ENCODE measurements at regions not wholly inside any gene's neighbourhood (a gene's known extent, or its start where the extent isn't known, plus 50 kb on each side); places are given as distances from the start of the nearest gene placed in this dataset.

GRCh38 chr20:12394786-12395185, 477.1 kb downstream of the BTBD3 start:
- no peak overlapping the region for H3K27ac Mint-ChIP-seq

GRCh38 chr20:12395353-12395752, 477.7 kb downstream of the BTBD3 start:
- H3K27ac Mint-ChIP-seq: no peak overlapping the region
- no peaks in the 10 kb centered on the region for H3K36me3 Mint-ChIP-seq (ENCODE audit: low read depth)
- DNase-seq: no peak
- peaks cover 21% of the 10 kb centered on the region for H3K9me3 Mint-ChIP-seq
- POLR2A ChIA-PET: no interaction called here
- no peak overlapping the region for H3K4me3 Mint-ChIP-seq
- no peaks in the 10 kb centered on the region for H3K27me3 Mint-ChIP-seq
- CTCF ChIA-PET: no interaction called here
- H3K4me1 Mint-ChIP-seq: no peaks in the 10 kb centered on the region

More at GRCh38 chr20:12394786-12395185, 477.1 kb downstream of the BTBD3 start:
- no peak for DNase-seq
- Mint-ChIP-seq H3K27me3 (no peaks in the 10 kb centered on the region), H3K36me3 (ENCODE audit: low read depth) (no peaks in the 10 kb centered on the region), H3K9me3 (peaks cover 25% of the 10 kb centered on the region), H3K4me1 (no peaks in the 10 kb centered on the region), H3K4me3 (no peak overlapping the region)
- ChIA-PET POLR2A (no interaction called here), CTCF (no interaction called here)

DNA sequence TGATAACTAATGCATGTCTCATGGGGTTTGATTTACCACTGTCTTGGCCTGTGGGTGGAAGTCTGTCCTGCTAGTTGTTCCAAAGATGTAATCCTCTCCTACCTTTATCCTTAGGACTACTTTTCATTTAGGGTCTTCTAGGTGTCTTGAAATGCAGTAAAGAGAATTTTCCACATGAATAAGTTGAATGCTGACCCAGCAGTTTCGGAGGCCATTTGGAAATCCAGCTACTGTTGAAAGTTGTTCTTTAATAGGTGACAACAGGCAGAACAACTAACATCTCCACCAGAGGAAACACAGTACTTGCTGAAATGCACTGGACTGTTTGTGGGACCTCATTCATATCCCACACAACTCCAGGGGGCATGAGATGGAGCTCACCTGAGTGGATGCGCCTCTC, 478.1 kb downstream of the BTBD3 start:
- Mint-ChIP-seq H3K36me3 (ENCODE audit: low read depth) (no peaks in the 10 kb centered on the region), H3K27me3 (no peaks in the 10 kb centered on the region), H3K4me1 (no peaks in the 10 kb centered on the region), H3K27ac (no peak overlapping the region), H3K9me3 (peaks cover 19% of the 10 kb centered on the region), H3K4me3 (no peak overlapping the region)
- no peak for DNase-seq
- ChIA-PET CTCF (no interaction called here), POLR2A (no interaction called here)

- Mint-ChIP-seq H3K4me3 (no peak overlapping the region), H3K4me1 (no peaks in the 10 kb centered on the region), H3K27ac (no peak overlapping the region), H3K9me3 (peaks cover 13% of the 10 kb centered on the region), H3K27me3 (no peaks in the 10 kb centered on the region), H3K36me3 (ENCODE audit: low read depth) (no peaks in the 10 kb centered on the region)
- CTCF ChIA-PET: no interaction called here
- DNase-seq: no peak
- POLR2A ChIA-PET: no interaction called here
Measured at GRCh38 chr20:12399110-12399836, 481.6 kb downstream of the BTBD3 start.

GRCh38 chr20:12404941-12405340, 487.2 kb downstream of the BTBD3 start:
- CTCF ChIA-PET: no interaction called here
- H3K4me3 Mint-ChIP-seq: no peak overlapping the region
- no peak overlapping the region for H3K27ac Mint-ChIP-seq

GRCh38 chr20:12406978-12407377, 489.3 kb downstream of the BTBD3 start:
- DNase-seq: no peak
- H3K9me3 Mint-ChIP-seq: peaks cover 25% of the 10 kb centered on the region
- CTCF ChIA-PET: no interaction called here
- no peaks in the 10 kb centered on the region for H3K27me3 Mint-ChIP-seq
- H3K4me3 Mint-ChIP-seq: no peak overlapping the region
- no peak overlapping the region for H3K27ac Mint-ChIP-seq
- H3K4me1 Mint-ChIP-seq: no peaks in the 10 kb centered on the region
- POLR2A ChIA-PET: no interaction called here
- H3K36me3 Mint-ChIP-seq (ENCODE audit: low read depth): no peaks in the 10 kb centered on the region

More at GRCh38 chr20:12404941-12405340, 487.2 kb downstream of the BTBD3 start:
- DNase-seq: no peak
- Mint-ChIP-seq H3K27me3 (no peaks in the 10 kb centered on the region), H3K36me3 (ENCODE audit: low read depth) (no peaks in the 10 kb centered on the region), H3K9me3 (peaks cover 25% of the 10 kb centered on the region), H3K4me1 (no peaks in the 10 kb centered on the region)
- POLR2A ChIA-PET: no interaction called here

DNA sequence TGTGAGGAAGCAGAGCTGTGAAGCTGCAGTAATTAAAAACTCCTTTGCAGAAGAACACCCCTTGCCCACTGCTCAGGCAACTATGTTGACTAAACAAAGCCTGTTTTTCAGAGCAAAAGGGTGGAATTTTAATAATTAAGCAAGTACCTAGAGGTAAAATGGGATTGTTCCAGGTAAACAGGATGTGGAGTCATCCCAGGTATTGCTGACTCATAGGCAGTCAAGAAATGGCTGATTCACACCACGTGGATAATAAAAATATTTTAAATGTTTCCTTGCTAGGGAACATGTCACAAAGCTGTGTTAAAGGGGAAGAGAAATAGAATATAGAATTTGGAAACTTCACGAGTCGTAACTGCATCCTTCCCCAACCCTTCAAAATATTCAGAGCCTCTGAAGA, 491.8 kb downstream of the BTBD3 start:
- Mint-ChIP-seq H3K27ac (no peak overlapping the region), H3K4me1 (no peaks in the 10 kb centered on the region), H3K9me3 (peaks cover 22% of the 10 kb centered on the region), H3K36me3 (ENCODE audit: low read depth) (no peaks in the 10 kb centered on the region), H3K27me3 (no peaks in the 10 kb centered on the region), H3K4me3 (no peak overlapping the region)
- DNase-seq: no peak
- ChIA-PET POLR2A (no interaction called here), CTCF (no interaction called here)

DNA sequence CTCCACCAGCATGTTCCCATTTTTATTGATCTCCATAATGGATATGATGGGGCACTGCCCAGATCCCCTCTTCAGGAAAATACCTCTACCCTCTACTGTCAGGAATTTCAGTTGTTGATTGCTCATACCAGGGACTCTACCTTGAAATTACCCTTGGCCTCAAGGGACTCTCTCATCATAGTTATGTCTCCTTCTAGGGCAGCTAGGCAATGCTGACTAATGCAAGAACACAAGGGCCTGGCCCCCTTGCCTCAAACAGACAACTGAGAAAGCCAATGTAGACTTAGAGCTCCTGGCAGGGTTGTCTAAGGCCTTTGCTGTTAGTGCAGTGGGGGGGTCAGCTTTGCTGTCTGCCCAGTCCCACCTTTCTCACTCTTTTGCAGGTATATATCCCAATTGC, 493.1 kb downstream of the BTBD3 start:
- Mint-ChIP-seq H3K36me3 (ENCODE audit: low read depth) (no peaks in the 10 kb centered on the region), H3K9me3 (peaks cover 25% of the 10 kb centered on the region), H3K27ac (no peak overlapping the region), H3K4me1 (no peaks in the 10 kb centered on the region), H3K27me3 (no peaks in the 10 kb centered on the region), H3K4me3 (no peak overlapping the region)
- ChIA-PET CTCF (no interaction called here), POLR2A (no interaction called here)
- DNase-seq: no peak

DNA sequence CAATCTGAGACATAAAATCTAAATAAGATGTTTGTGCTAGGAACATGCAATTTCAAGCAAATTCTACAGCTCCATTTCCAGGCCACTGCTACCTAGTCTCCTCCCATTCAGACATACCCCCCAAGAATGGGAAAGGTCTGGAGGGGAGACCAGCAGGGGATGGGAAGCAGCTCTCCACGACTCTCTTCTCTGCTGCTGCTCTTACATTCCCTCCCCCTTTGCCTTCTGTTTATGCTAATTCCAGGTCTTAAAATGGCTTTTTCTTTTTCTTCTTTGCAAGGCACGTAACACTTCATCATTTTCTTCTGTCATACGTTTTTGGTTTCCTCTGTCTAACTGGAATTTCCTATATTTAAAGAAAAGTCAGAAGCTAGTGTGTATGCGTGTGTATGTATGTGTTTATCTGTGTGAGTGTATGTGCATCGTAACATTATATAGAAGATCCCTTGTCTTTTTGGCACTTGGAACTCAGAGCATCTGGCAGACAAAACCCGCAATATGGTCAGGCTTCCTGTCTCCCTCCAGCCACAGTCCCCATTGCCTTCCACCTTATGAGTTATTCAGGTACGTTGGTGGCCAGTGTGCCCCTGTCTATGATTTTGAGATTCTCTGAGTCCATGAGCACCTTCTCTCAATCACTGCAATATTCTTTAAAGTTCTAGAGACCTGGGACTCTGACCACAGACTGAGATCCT, 493.7 kb downstream of the BTBD3 start:
- ChIA-PET POLR2A (no interaction called here), CTCF (no interaction called here)
- Mint-ChIP-seq H3K4me1 (no peaks in the 10 kb centered on the region), H3K27ac (no peak overlapping the region), H3K36me3 (ENCODE audit: low read depth) (no peaks in the 10 kb centered on the region), H3K9me3 (peaks cover 27% of the 10 kb centered on the region), H3K27me3 (no peaks in the 10 kb centered on the region), H3K4me3 (no peak overlapping the region)
- DNase-seq: no peak

- H3K4me3 Mint-ChIP-seq: no peak overlapping the region
- POLR2A ChIA-PET: no interaction called here
- no peak overlapping the region for H3K27ac Mint-ChIP-seq
- DNase-seq: no peak
- H3K4me1 Mint-ChIP-seq: no peaks in the 10 kb centered on the region
- no peaks in the 10 kb centered on the region for H3K27me3 Mint-ChIP-seq
- CTCF ChIA-PET: no interaction called here
- peaks cover 20% of the 10 kb centered on the region for H3K9me3 Mint-ChIP-seq
- no peaks in the 10 kb centered on the region for H3K36me3 Mint-ChIP-seq (ENCODE audit: low read depth)
Measured at GRCh38 chr20:12413116-12413515, 495.4 kb downstream of the BTBD3 start.

DNA sequence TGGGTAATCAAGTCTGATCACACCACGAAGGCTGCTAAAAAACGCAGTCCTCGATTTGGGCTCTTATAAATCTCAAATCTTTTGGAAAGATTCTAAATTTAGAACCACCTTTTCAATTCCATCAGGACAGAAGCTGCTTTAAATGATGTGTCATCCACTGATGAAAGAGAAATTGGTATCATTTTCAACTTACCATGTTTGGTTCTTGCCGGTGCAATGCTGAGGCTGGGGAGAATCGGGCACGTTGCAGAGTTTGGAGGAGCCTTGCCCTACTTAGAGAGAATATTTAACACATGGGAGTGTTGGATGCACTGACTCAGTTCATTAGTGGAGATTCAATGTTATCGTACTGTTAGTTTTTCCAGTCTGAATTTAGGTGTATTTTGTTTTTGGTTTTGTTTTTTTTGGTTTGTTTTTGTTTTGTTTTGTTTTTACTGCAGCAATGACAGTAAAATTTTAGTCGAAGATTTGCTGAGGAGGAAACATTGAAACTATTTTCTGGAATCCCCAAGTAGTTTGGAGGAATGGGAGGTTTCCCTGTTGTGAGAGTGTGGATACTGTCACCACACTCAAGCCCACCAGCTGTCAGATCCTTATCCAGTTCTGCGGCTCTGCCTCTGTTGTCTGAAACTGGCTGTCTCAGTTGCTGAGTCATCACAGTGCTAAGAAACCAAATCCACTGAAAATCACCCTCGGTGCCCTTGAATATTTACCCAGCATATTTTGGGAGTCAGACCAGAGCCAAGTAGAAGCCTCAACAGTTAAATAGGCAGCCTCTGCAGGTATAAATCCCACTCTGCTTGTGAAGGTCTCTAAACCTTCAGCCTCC, 497.0 kb downstream of the BTBD3 start:
- POLR2A ChIA-PET: no interaction called here
- Mint-ChIP-seq H3K27ac (no peak overlapping the region), H3K36me3 (ENCODE audit: low read depth) (no peaks in the 10 kb centered on the region), H3K9me3 (peaks cover 19% of the 10 kb centered on the region), H3K4me3 (no peak overlapping the region), H3K4me1 (no peaks in the 10 kb centered on the region), H3K27me3 (no peaks in the 10 kb centered on the region)
- CTCF ChIA-PET: no interaction called here
- no peak for DNase-seq

GRCh38 chr20:12416281-12416680, 498.6 kb downstream of the BTBD3 start:
- CTCF ChIA-PET: no interaction called here
- Mint-ChIP-seq H3K4me3 (no peak overlapping the region), H3K27ac (no peak overlapping the region), H3K4me1 (no peaks in the 10 kb centered on the region), H3K36me3 (ENCODE audit: low read depth) (no peaks in the 10 kb centered on the region), H3K27me3 (no peaks in the 10 kb centered on the region), H3K9me3 (peaks cover 15% of the 10 kb centered on the region)
- POLR2A ChIA-PET: no interaction called here
- no peak for DNase-seq

DNA sequence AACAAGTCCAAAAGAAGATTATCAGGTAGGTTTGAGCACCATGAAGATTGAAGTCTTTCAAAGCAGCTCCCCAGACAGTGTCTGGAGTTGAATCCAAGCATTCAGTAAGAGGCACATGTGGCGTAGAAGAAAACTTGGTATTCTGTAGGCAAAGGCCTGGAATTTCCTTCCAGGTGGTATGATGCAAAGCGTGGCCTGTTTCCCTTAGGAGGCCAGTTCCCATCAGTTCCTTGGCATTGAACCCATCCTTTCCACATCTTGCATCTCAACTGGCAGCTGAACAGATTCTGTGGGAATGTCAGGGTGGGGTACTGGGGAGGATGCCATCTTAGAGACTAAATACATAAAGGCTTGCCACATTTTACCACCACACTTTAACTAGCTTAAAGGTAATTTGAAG, 516.0 kb downstream of the BTBD3 start:
- Mint-ChIP-seq H3K4me3 (no peak overlapping the region), H3K9me3 (peaks cover 20% of the 10 kb centered on the region), H3K4me1 (no peaks in the 10 kb centered on the region), H3K36me3 (ENCODE audit: low read depth) (no peaks in the 10 kb centered on the region), H3K27me3 (no peaks in the 10 kb centered on the region), H3K27ac (no peak overlapping the region)
- ChIA-PET CTCF (no interaction called here), POLR2A (no interaction called here)
- no peak for DNase-seq

GRCh38 chr20:12434672-12435071, 517.0 kb downstream of the BTBD3 start:
- Mint-ChIP-seq H3K4me3 (no peak overlapping the region), H3K9me3 (peaks cover 23% of the 10 kb centered on the region), H3K27ac (no peak overlapping the region), H3K27me3 (no peaks in the 10 kb centered on the region), H3K4me1 (no peaks in the 10 kb centered on the region), H3K36me3 (ENCODE audit: low read depth) (no peaks in the 10 kb centered on the region)
- no peak for DNase-seq
- CTCF ChIA-PET: no interaction called here
- POLR2A ChIA-PET: no interaction called here

Measured in activated CD4-positive, alpha-beta memory T cell treated with anti-CD3 and anti-CD28 coated beads, Interleukin-2, amount 10 ng/mL, durations not matched to agents 7 days and 5 days (primary cell).